ENCODE measurements at regions not wholly inside any gene's neighbourhood (a gene's known extent, or its start where the extent isn't known, plus 50 kb on each side); places are given as distances from the start of the nearest gene placed in this dataset.

DNA sequence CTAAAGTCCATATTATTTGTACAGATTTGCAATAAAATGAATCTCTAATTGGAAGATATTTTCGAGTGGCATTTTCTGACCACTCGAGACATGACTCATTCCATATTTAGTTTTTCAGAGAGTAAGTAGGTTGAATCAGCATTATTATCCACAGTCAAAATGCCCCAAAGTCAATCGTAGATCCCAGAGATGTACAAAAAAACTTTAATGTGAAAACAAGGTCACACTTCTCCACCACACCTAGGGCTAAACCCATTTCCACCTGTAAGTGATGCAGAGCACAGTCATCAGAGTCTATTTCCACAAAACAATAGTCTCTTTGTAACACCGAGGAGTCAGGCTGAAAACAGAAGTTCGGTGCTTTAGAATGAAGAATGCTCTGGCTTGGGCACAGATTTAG lies 117.1 kb upstream of the TENM3 start:
- Histone ChIP-seq H3K36me3 (no peaks in the 10 kb centered on the region), H3K4me3 (no peak overlapping the region), H3K9me3 (no peaks in the 10 kb centered on the region), H3K27me3 (no peaks in the 10 kb centered on the region)
- no peak for DNase-seq

DNA sequence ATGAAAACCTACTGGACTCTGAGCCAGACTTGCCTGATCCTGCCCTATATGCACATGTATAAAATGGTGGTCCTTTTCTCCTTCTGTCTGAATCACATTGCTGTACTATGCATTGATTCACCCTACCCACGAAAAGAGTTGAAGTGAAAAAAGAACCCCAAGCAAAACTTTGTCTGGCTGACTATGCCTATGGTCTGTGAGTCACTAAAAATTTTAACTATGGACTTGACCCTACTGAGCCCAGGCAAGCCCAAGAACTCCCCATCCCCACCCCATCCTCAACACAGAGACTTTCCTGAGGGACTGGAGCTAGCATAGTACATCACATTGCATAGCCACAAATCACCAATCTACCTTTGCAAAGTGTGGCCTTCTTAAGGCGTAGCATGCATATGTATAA lies 116.6 kb upstream of the TENM3 start:
- no peak overlapping the region for H3K4me3 ChIP-seq
- no peak for DNase-seq

DNA sequence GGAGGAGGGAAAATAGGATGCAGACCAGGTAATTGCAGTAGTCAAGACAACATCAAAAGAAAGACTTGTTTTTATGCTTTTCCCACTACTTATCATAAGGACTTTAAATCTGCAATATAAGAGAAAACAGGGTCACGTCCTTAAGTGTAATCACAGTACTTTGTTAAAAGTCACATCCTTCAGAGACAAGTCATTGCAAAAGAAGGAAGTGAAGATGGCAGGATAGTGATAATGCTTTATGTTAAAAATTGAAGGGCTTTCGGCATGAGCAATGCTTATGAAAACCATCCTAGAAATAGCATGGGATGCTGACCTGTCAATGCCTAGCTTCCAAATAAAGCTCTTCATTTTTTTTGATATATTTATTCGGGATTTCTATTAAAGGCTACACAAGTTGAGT lies 110.2 kb upstream of the TENM3 start:
- DNase-seq: no peak
- Histone ChIP-seq H3K27me3 (no peaks in the 10 kb centered on the region), H3K4me3 (no peak overlapping the region), H3K36me3 (no peaks in the 10 kb centered on the region), H3K9me3 (no peaks in the 10 kb centered on the region)

More for the DNA sequence above, 116.6 kb upstream of the TENM3 start:
- no peaks in the 10 kb centered on the region for H3K27me3 ChIP-seq
- H3K36me3 ChIP-seq: no peaks in the 10 kb centered on the region
- no peaks in the 10 kb centered on the region for H3K9me3 ChIP-seq

DNA sequence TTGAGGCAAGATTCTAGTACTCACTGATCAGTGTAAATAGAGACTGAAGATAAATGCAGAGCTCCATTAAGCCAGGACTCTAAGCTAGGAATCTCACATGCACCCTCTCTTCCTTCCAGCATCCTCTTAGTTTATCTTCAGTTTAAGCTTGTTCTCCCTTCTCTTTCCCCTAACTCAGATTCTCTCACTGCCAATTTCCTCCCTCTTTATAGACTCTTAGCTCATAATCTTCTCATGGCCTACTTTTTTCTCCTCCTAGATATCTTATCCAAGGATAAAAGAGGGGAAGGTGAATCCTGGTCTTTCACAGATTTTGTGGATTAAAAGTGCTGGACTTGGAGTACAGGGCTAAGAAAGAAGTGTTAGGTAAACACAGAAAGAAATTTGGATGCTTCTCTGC lies 108.9 kb upstream of the TENM3 start:
- no peaks in the 10 kb centered on the region for H3K27me3 ChIP-seq
- H3K36me3 ChIP-seq: no peaks in the 10 kb centered on the region
- no peak for DNase-seq
- H3K4me3 ChIP-seq: no peak overlapping the region
- no peaks in the 10 kb centered on the region for H3K9me3 ChIP-seq

DNA sequence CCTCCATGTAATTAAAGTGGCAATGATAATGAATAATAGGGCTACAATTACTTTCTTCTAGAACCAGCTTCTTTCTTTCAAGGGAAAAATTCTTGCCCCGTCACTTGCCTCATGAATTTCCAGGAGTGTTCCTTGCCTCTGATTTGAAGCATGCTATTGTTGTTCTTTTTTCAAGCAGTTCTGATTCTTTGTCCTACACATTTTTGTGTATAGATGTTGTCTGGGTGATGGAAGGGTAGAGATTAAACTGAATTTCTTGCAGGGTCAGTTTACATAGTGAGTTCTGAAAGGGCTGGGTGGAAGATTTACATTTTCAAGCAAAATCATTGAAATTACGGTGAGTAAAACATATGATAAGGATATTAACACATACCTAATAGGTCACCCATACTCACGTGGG lies 107.0 kb upstream of the TENM3 start:
- H3K27me3 ChIP-seq: no peaks in the 10 kb centered on the region
- no peak for DNase-seq
- H3K36me3 ChIP-seq: no peaks in the 10 kb centered on the region
- H3K9me3 ChIP-seq: no peaks in the 10 kb centered on the region
- no peak overlapping the region for H3K4me3 ChIP-seq

DNA sequence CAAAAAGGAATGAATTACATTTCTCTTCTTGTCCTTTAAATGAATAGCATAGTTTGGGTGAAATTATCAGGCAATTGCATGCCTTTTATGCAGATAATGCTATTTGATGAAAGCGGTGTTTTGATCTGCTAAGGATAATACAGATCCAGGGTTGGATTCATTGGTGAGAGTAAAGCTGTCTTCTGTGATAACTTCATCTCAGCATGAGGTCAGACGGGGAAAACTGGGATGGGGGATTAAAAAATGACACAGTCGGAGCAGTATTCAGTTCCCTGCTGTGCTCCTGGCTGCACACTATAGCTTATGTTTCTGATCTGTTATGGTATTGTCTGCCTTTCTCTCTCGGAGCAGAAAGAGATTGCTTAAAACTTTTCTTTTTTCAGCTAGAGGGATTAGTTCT lies 105.9 kb upstream of the TENM3 start:
- no peak for DNase-seq
- Histone ChIP-seq H3K36me3 (no peaks in the 10 kb centered on the region), H3K27me3 (0 out of 2 replicates have a peak, but pooled peaks cover under 1% of the 10 kb centered on the region), H3K4me3 (no peak overlapping the region), H3K9me3 (no peaks in the 10 kb centered on the region)

DNA sequence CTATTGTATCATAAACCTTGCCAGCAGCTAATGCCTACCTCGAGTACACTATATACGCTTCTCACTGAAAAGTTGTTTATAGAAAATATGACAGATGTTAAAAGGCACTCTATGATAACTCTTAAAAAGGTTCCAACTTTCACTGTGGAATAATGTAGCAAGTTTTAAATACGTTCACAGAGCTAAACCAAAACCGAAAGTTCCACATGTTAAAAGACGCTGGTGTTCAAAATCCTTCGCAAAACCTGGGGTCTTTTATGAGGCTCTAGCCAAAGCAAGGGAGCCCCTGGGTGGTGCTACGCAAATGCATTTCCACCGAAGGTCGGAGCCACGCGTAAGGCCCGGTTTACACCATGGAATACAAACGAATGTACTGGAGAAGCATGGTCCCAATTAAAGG lies 103.7 kb upstream of the TENM3 start:
- no peaks in the 10 kb centered on the region for H3K9me3 ChIP-seq
- peaks cover 13% of the 10 kb centered on the region for H3K27me3 ChIP-seq
- H3K36me3 ChIP-seq: no peaks in the 10 kb centered on the region
- DNase-seq: no peak
- peak overlapping the region; percentile 22; the same call in 1 of the 2 replicates for H3K4me3 ChIP-seq

DNA sequence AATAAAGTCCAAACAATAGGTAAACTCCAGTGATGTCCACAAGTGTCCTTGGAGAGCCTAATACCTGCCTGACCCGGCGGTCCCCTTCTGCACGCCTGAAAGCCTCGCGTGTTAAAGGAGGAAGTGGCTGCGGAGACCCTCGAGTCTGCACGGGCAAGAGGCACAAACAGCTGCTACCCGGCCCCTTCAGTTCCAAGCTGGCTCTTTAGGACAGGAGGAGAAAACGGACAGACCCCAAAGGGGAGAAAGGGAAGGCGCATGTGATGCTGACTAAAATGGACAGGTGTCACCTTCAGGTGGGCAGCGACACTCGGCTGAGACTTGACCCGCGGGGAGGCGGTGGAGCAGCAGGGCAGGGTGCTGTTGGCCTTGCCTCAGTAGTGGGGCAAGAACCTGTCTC lies 102.7 kb upstream of the TENM3 start:
- Histone ChIP-seq H3K27me3 (peaks cover 21% of the 10 kb centered on the region), H3K36me3 (no peaks in the 10 kb centered on the region), H3K9me3 (no peaks in the 10 kb centered on the region), H3K4me3 (no peak overlapping the region)
- no peak for DNase-seq

DNA sequence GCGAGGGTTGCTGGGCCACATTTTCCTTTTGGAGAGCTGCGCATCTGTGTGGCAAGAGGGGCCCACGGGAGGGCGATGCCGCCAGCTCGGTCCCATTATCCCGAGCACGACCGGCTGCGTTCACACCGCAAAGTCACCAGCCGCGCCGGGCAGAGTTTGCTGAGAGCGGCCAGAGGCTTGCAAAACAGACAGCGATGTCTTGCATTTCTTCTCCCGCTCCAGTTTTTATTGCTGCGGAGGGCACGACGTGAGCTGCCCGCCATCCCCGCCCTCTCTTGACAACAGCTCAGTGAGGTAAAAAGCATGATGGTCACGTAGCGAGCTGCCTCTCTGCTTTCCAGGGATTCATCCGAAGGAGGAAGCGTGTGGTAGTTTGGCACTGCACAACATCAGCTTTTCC lies 102.1 kb upstream of the TENM3 start:
- H3K4me3 ChIP-seq: no peak overlapping the region
- no peaks in the 10 kb centered on the region for H3K9me3 ChIP-seq
- DNase-seq: no peak
- H3K27me3 ChIP-seq: peaks cover 23% of the 10 kb centered on the region
- H3K36me3 ChIP-seq: no peaks in the 10 kb centered on the region

DNA sequence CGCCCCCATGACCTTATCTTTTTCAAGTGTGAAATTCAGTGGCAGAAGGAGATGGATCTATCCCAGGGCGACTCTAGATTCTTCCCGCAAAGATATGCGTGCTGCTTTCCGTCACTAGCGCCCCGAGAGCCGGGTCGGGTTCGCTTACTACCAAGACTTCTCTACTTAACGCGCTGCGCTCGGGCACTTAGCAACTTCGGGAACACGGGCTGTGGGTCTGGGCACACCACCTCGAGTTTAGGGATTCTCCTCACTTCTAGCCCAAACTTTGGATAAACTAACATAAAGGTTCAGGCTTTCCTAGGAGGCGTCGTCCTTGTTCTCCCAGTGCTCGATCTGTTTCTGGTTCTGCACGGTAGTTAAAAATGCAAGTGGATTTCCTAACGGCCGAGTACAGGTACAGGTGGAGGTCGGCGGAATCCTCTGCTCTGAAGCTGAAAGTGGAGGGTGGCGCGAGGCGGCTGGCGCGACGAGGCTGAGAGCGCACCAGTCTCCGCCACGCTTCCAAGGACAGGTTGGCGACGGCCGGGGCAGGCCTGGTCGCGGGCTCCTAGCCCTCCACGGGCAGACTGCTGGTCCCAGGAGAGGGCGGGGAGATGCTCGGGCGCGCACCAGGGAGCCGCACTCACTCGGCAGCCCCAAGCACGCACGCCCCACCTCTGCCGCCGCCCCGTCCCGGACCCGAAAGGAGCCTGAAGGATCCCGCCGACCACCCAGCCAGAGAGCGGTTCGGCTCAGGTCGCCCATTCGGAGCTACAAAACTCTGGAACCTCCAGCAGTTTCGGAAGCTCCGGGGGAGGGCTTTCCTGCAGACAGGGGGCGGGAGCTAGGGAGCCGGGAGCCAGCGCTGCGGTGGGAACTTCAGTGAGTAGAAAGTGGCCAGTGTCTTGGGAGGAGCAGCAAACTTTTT lies 100.8 kb upstream of the TENM3 start:
- DNase-seq: peak; percentile 4
- peaks cover 31% of the 10 kb centered on the region for H3K27me3 ChIP-seq
- peak overlapping the region; percentile 48 for H3K4me3 ChIP-seq
- H3K9me3 ChIP-seq: no peaks in the 10 kb centered on the region
- no peaks in the 10 kb centered on the region for H3K36me3 ChIP-seq

DNA sequence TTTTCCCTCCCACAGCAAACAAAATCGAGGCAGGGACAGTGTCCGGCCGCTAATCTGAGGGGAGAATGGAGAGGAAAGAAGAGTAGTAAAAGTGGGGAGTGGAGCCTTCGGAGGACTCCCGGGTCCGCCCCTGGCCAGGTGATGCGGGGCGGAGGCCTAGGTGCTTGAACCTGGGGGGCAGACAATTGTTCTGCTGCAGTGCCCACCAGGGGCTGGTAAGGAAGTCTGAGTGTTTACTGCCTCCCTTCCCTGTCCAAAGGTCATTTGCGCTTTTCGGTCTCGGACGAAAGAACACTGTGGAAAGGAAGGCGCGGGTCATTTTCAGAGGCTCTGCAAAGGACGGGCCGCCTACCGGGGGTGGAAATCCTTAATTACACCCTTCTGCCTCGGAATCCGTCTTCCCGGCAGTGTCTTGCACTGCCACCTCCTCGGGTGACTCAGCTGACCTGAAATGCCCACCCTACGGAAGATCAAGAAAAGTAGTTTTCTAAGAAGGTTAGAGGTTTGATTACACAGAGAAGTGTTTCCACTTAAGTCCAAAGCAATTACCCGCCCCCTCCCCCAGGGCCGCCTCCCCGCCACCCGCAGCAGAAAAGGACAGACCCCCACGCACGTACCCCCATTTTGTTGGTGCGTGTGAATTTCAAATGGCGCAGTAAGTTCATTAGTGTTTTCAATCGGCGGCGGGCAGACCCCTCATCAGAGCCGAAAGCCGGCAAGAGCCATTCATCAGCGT lies 99.9 kb upstream of the TENM3 start:
- H3K4me3 ChIP-seq: peak overlapping the region; percentile 48
- H3K27me3 ChIP-seq: peaks cover 31% of the 10 kb centered on the region
- DNase-seq: peak; percentile 4
- H3K9me3 ChIP-seq: no peaks in the 10 kb centered on the region
- H3K36me3 ChIP-seq: no peaks in the 10 kb centered on the region

DNA sequence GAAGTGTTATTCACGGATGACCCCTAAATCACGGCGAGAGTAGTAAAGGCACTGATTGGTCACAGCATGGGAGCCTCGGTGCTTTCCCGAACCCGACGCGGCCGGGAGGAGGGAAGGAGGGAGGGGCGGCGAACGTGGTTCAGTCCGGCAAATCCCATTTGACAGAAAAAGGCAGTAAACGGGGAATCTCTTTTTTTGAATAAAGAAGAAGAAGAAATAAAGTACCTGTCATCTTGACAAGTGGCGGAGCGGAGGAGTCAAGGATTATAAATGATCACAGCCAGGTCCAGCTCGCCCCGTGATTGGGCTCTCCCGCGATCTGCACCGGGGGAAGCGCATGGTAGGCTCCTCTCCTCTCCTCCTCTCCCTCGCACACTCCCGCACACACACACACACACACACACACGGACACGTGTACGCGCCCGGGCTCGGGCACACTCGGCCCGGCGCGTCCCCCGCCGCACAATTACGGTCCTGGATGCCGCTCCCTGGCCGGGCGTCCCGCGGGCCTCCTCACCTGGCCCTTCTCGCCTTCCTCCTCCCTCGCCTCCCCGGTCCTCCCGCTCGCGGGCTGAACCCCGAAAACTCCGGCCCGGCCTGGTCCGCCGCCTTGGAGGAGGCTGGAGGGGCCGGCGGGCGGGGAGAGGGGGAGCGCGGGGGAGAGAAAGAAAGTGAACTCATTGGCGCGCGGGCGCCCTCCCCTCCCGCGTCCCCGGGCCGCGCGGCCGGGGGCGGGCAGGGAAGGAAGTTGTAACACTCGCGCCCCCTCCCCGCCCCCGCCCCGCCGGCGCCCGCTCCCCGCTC lies 99.2 kb upstream of the TENM3 start:
- no peaks in the 10 kb centered on the region for H3K36me3 ChIP-seq
- peak; percentile 23 for DNase-seq
- no peaks in the 10 kb centered on the region for H3K9me3 ChIP-seq
- H3K4me3 ChIP-seq: peak overlapping the region; percentile 48
- peaks cover 34% of the 10 kb centered on the region for H3K27me3 ChIP-seq

DNA sequence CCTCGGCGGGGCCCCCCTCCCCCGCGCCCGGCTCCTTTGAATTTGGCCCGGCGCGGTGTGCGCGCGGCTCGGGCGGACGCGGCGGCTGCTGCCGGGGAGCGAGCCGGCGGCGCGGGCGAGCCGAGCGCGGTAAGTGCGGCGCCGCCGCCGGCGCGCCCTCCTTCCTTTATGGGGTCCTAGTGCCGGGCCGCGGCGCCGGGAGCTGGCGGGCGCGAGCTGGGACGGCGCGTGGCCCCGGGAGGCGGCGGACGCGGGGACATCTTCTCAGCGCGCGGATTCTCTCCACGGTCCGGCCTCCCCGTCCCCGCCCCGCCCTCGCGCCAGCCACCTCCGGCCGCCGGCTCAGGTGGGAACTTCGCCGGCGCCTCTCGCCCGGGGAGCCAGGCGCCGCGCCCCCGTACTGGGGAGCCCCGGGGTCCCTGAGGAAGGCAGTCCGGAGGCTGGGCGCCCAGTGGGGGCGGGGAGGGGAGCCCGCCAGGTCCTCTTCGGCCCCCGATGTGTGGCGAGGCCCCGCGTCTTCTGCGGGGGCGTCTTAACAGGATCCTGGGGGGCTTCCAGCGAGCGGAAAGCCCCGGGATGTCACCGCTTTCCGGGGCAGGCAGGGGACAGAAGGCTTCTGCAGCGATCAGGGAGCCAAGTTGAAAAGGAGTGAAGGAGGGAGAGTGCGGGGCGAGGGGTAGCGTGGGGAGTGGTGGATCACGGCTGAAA lies 98.4 kb upstream of the TENM3 start:
- DNase-seq: no peak
- peak overlapping the region; percentile 29 for H3K4me3 ChIP-seq
- H3K9me3 ChIP-seq: no peaks in the 10 kb centered on the region
- no peaks in the 10 kb centered on the region for H3K36me3 ChIP-seq
- peaks cover 34% of the 10 kb centered on the region for H3K27me3 ChIP-seq

DNA sequence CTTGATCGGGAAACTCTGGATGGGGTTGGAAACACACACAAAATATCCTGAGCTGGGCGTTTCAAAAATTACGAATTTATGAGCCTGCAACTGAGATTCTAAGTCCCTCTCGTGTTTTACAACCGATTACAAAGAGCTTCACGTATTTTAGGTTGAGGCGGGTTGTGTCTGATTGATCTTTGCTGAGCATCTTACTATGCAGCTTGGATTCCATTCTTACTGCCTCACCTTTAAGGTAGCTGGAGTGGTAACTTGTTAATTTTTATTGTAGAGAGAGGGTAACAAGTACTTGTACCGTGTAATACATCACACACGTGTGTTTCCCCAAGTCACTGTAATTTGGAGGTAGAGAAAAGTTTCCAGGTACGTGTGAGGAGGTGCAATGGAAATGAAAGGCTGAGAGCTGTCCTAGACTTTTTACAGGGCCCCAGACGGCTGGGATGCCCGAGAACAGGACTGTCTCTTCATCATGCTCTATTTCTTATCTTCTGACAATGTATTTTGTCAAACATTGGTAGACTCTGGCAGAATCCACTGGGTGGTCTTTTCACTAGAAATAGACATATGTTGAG lies 97.8 kb upstream of the TENM3 start:
- Histone ChIP-seq H3K36me3 (no peaks in the 10 kb centered on the region), H3K9me3 (no peaks in the 10 kb centered on the region), H3K27me3 (peaks cover 36% of the 10 kb centered on the region), H3K4me3 (no peak overlapping the region)
- no peak for DNase-seq

DNA sequence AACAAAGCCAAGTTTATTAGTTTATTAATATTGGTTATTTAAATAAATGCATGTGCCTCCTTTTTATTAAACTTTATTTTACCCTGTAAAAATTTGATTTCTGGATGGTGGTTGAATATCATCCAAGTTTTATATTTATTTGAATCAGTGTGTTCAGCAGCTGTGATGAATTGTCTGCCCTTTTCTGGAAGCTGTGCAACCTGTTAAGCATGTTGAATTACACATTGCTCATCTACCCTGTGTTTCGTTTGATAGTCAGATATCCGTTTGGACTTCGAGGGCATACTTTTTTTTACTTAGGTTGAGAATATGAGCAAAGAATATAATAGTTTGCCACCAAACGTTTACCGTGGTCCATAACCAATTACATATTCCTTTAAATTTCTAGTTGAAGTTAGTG lies 95.8 kb upstream of the TENM3 start:
- no peak overlapping the region for H3K4me3 ChIP-seq
- H3K9me3 ChIP-seq: no peaks in the 10 kb centered on the region
- DNase-seq: no peak
- H3K27me3 ChIP-seq: peaks cover 35% of the 10 kb centered on the region
- H3K36me3 ChIP-seq: no peaks in the 10 kb centered on the region

DNA sequence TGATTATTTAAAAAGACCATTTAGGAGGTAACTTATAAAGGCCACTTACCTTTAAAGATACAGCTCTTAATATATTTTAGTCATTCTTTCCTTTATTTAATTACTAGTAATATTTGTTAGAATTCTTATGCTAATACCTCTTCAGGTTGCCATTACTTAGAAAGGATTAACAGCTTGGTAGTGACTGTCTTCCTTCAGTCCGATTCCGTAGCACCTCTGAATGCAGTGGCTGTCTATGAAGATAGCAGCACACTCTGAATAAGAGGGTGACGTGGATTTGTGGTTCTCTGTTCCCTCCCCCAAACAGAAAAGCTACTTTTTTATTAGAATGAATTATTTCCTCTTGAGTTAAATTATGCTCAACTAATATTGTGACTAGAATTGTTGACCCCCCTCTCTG lies 92.6 kb upstream of the TENM3 start:
- Histone ChIP-seq H3K9me3 (no peaks in the 10 kb centered on the region), H3K4me3 (no peak overlapping the region), H3K36me3 (no peaks in the 10 kb centered on the region), H3K27me3 (peaks cover 14% of the 10 kb centered on the region; the same call in 1 of the 2 replicates)
- no peak for DNase-seq

Data from MG63 (cell line).